NCI-H82 (cell line): ENCODE measurements at regions not wholly inside any gene's neighbourhood (a gene's known extent, or its start where the extent isn't known, plus 50 kb on each side); places are given as distances from the start of the nearest gene placed in this dataset.

ENCODE experiments used
- DNase-seq: peaks from one replicate; lab custom pipeline; 2025; lab: John Stamatoyannopoulos, UW

GRCh38 chr5:168012006-168012405, 279.4 kb upstream of the WWC1 start:
- no peak for DNase-seq

DNA sequence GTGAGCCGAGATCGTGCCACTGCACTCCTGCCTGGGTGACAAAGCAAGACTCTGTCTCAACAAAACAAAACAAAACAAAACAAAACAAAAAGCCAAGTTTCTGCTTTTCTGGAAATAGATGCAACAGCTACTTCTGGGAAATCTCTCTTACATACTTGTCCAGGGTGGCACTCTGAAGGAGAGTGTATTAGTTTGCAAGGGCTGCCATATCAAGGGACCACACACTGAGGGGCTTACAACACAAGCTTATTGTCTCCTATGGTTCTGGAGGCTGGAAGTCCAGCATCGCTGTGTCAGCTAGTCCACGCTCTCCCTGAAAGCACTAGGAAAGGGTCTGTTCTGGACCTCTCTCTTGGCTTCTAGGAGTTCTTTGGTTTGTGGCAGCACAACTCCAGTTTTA, 277.9 kb upstream of the WWC1 start:
- peak; percentile 69 for DNase-seq

- peak; percentile 37 for DNase-seq
These were observed 276.9 kb upstream of the WWC1 start for GRCh38 chr5:168014433-168015123.

- no peak for DNase-seq
These were observed 275.9 kb upstream of the WWC1 start for GRCh38 chr5:168015506-168015905.

DNA sequence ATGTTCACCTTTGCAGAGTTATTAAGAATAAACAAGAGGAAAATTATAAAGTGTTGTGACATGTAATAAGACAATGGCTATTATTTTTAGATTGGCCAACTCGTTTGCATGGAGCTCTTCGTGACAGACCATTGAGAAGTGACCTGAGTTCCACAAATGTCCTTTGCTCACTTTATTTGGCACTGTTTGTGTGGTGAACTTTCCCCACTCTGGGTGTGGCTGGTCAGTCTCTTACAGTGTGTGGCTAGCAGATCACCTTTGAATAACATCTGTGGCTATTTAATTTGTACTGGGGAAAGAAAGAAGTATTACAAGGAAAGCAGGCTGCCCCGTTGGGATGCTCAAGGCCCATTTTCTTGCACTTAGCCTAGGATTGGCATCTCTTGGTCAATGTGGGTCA, 274.1 kb upstream of the WWC1 start:
- no peak for DNase-seq

GRCh38 chr5:168019143-168019542, 272.3 kb upstream of the WWC1 start:
- DNase-seq: no peak

DNA sequence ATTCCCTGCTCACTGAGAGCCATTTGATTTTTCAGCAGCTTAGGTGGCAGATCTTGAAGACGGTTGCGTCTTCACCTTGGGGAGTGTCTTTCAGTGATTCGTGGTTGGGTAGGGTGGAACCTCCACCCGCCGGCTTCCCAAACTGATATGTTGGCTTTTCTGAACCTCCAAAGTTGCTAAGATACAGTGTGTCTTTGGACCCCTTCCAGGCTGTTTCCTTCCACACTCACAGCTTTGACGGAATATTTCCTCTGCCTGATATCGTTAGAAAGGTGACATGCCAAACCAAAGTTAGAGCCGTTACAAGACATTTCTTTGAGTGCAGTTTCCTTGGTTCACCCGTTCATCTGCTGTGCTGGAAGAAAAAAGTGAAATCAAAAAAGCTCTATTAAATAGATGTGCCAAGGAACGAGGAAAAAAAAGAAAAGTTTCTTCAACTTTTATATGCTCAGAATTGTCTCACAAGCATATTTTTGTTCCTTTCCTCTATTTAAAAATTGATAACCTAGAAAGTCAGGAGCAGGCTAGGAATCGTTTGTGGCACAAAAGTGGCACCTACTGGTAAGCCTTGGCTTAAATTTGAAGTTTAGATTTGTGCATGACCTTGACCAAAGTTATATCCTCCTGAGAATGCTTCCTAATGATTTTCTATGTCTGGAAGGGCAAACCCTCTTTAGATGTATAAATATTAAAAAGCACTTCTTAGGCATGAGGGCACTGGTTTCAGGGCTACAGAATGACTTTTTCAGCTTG, 270.7 kb upstream of the WWC1 start:
- DNase-seq: no peak

DNA sequence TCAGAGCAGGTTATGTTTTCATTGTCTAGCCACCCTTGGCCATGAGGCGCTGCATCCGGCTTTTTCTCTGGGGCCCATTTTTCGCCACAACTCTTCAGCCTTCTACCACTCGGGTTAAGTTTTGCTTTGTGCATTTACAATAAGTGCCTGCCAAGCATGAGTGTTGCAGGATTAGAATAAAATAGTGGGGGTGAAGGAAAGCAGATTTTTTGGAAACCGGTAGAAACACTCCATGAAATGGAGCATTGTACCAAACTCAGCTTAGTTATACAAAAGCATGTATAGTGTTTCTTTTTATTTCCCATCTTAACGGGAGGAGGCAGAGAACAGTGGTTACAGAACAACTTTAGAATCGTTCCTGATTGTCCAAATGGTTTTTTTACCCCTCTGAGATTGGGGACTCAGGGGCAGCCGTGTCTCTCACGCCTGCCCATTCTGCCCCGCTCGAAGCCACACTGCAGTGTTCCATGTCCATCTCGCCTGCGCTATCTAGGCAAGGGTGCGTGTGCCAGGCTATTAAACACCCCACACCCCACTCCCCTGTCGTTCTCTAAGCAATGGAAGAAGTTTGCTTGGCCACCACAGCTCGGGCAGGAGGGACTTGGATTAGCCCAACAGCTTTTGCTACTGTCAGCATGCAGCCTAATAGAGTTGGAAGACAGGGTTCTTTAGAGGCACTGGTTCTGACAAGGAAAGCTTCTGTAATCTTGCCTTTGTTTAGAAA, 268.8 kb upstream of the WWC1 start:
- no peak for DNase-seq

GRCh38 chr5:168023191-168023590, 268.3 kb upstream of the WWC1 start:
- DNase-seq: peak; percentile 12

- DNase-seq: no peak
These were observed 267.1 kb upstream of the WWC1 start for GRCh38 chr5:168024306-168024705.

- peak; percentile 23 for DNase-seq
These were observed 264.4 kb upstream of the WWC1 start for GRCh38 chr5:168027007-168027406.

GRCh38 chr5:168030912-168031311, 260.5 kb upstream of the WWC1 start:
- DNase-seq: no peak

GRCh38 chr5:168031614-168032013, 259.8 kb upstream of the WWC1 start:
- DNase-seq: no peak

GRCh38 chr5:168039039-168039438, 252.4 kb upstream of the WWC1 start:
- no peak for DNase-seq

GRCh38 chr5:168039566-168040248, 251.7 kb upstream of the WWC1 start:
- peak; percentile 67 for DNase-seq

DNA sequence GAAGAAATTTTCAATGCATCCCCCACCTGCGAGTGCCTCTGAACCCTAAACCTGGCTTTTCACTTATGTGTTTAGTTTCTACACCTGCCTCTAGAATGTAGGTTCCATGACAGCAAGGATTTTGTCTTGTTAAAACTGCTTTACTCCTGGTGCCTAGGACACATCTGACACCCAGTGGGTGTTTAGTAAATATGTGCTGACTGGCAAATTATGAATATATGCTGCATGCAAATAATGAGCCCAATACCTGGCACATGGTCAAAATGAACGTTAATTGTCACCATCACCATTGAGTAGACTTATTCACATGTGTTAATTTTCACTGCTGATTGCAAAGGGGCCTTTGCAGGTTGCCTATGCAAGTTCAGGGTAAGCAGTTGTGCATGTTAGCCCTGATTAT, 249.9 kb upstream of the WWC1 start:
- no peak for DNase-seq

DNA sequence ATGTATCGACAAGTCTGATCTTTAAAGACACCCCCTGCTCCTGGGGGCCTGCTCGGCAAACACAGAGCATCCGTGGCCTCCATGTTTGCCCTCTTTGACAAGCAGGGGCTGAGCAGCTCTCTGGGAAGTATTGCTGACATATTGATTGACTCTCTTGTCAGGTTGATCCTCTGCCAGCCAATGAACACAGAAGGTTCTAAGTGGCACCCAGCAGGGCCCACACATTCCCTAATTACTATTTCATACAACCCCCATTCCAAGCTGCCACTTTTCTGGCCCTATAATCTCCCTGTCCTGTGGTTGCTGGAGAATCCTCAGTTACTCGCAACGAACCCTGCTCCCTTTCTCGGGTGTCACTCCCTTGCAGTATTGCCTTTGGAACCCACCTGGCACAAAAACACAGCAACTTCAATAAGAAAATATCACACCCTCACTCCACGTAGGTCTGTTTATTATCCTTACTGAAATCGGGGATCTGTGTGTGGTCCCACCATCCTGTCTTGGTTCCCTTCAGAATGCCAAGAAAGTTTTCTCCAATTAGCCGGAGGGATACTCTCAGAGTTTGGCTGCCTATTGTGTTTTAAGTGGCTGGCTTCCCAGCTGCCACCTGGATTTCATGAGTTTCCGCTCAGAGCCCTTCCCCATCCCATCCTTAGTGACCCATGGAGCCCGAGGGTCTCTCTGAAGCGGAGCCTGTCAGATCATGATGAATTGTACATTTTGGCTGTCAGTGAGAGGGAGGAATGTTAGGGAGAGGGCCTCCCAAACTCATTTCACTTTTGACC, 249.0 kb upstream of the WWC1 start:
- DNase-seq: no peak

DNA sequence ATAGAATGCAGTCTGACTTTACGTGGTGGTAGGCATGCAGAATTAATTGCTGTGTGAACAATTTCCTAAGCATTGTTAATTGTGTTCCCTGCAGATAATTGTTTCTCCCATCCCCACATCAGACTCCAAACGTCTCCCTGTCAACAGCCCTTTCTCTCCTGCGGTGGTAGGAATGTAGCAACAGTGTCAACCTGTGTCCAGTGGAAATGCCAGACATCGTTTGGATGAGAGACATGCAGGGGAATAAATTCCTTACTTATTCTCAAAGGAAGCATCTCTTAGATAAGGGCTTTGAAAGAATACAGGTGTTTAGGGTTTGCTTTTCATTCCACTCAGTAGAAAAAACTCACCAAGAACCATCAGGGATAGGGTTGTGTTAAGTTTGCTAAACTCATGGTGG, 245.3 kb upstream of the WWC1 start:
- DNase-seq: no peak

DNA sequence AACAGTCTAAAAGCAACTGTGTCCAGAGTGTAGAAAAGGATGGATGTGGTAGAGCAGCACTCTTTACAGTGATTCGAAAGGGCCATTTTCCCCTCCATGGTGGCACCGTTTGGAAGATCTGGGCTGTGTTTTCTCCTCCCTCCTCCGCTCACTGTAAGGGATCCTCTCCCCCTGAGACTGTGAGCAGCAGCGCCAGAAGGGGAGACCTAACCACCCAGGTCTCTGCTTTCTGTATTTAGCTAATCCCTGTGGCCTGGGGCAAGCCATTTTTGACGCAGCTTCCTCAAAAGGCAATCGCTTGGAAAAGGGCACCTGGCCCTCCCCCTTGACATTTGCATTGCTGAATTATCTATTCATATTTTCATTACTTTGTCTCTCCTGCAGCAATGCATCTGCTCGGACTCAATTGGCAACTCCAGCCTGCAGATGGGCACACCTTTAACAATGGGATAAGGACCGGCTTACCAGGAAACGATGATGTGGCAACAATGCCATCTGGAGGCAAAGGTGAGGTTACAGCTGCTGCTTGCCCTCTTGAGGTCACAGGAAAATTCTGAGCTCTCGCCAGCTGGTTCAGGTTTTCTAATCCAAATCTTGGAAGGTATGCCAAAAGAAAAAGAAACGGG, 244.3 kb upstream of the WWC1 start:
- DNase-seq: peak; percentile 91

DNA sequence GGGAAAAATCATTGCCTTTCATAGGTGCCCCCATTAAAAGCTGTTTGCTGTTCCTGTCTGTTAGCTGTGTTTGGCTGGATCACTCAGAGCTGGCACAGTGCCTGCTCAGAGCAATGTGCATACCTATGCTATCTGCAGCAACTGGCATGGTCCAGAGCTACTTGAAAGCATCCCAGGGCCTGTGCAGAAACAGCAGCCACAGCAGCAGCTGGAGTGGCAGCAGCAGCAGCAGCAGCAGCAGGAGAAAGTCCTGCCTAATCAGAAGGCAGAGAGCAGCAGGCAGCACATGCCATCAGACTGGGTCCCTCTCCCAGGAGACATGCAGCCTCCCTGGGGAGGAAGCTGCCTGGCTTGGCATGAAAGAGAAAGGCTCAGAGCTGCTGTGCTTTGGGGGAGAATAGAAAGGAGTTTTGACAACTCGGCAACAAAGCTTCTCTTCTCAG, 243.8 kb upstream of the WWC1 start:
- DNase-seq: peak; percentile 75

- DNase-seq: no peak
These were observed 243.0 kb upstream of the WWC1 start for GRCh38 chr5:168048486-168048885.
